ENCODE measurements at regions not wholly inside any gene's neighbourhood (a gene's known extent, or its start where the extent isn't known, plus 50 kb on each side); places are given as distances from the start of the nearest gene placed in this dataset.
"Not testable (repeated sequence)": the region's sequence is repeated elsewhere in the genome, so short reads cannot be mapped to it uniquely, and the experiment has no call there.

DNA sequence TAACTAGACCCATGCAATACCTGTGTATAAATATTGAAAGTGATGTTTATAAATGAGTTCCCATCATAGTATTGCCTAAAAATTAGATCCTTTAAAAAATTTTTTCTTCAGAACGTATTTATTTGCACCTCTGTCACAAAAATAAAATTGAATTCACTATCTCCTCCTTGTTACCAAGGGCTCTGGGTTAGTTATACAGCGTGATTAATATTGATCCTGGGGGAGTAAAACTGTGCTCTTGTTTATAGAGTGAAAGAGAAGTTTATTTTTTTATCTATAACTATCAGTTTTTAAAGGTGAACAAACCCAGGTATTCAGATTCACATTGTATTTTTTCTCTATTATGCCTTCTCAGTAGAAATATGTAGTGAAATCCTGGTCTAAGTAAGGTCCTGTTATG lies 458.5 kb downstream of the CPS1 start:
- H3K27ac ChIP-seq (ENCODE audit: low read depth, low read length), result no peak overlapping the region
- H3K4me3 ChIP-seq (ENCODE audit: low read depth, low read length), result no peak overlapping the region
- TF ChIP-seq, protein P1, sequence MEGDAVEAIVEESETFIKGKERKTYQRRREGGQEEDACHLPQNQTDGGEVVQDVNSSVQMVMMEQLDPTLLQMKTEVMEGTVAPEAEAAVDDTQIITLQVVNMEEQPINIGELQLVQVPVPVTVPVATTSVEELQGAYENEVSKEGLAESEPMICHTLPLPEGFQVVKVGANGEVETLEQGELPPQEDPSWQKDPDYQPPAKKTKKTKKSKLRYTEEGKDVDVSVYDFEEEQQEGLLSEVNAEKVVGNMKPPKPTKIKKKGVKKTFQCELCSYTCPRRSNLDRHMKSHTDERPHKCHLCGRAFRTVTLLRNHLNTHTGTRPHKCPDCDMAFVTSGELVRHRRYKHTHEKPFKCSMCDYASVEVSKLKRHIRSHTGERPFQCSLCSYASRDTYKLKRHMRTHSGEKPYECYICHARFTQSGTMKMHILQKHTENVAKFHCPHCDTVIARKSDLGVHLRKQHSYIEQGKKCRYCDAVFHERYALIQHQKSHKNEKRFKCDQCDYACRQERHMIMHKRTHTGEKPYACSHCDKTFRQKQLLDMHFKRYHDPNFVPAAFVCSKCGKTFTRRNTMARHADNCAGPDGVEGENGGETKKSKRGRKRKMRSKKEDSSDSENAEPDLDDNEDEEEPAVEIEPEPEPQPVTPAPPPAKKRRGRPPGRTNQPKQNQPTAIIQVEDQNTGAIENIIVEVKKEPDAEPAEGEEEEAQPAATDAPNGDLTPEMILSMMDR (IDR thresholded peaks at IDR 0.05; ENCODE audit: low read depth, low read length), result no peak
- no peak for DNase-seq (ENCODE audit: low read depth, low spot score)
- H3K9me3 ChIP-seq (ENCODE audit: control insufficient read depth, insufficient read depth, low read length), result no peaks in the 10 kb centered on the region
- no peaks in the 10 kb centered on the region for H3K27me3 ChIP-seq (ENCODE audit: control insufficient read depth, insufficient read depth, low read length)
- POLR2A ChIA-PET, result no interaction called here
- CTCF ChIA-PET, result no interaction called here

DNA sequence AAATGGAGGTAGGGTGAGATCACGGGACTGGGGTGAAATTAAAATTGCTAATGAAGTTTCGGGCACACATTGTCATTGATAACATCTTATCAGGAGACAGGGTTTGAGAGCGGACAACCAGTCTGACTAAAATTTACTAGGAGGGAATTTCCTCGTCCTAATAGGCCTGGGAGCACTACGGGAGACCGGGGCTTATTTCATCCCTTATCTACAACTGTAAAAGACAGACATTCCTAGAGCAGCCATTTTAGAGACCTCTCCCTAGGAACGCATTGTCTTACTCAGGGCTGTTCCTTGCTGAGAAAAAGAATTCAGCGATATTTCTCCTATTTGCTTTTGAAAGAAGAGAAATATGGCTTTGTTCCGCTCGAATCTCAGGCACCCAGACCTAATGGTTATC lies 468.7 kb downstream of the CPS1 start:
- H3K4me3 ChIP-seq (ENCODE audit: low read depth, low read length); POLR2A ChIA-PET; H3K27ac ChIP-seq (ENCODE audit: low read depth, low read length); H3K27me3 ChIP-seq (ENCODE audit: control insufficient read depth, insufficient read depth, low read length); DNase-seq (ENCODE audit: low read depth, low spot score); CTCF ChIA-PET: not testable (repeated sequence)
- H3K9me3 ChIP-seq (ENCODE audit: control insufficient read depth, insufficient read depth, low read length), result peaks cover 17% of the 10 kb centered on the region; the same call in 1 of the 2 replicates

DNA sequence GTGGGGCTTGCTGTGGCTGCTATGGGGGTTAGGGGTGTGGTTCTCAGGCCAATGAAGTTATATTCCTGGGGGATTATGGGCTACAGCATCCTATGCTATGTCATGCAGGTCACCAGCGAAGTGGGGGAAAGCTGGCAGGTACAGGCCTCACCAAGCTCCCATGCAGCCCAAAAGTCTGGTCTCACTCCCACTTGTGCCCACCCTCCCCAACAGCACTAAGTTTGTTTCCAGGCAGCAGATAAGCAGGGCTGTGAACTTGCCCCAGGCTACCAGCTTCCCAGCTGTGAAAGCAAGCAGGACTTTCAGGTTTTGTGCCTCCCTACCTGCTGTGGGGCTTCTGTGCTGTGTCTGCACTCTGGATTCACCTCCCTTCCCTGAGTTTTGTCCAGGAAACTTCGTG lies 469.7 kb downstream of the CPS1 start:
- TF ChIP-seq, protein P1 (IDR thresholded peaks at IDR 0.05; ENCODE audit: low read depth, low read length), result no peak
- Histone ChIP-seq H3K27me3 (ENCODE audit: control insufficient read depth, insufficient read depth, low read length) (no peaks in the 10 kb centered on the region), H3K4me3 (ENCODE audit: low read depth, low read length) (no peak overlapping the region), H3K27ac (ENCODE audit: low read depth, low read length) (no peak overlapping the region), H3K9me3 (ENCODE audit: control insufficient read depth, insufficient read depth, low read length) (peaks cover 17% of the 10 kb centered on the region; the same call in 1 of the 2 replicates)
- no peak for DNase-seq (ENCODE audit: low read depth, low spot score)
- ChIA-PET CTCF (no interaction called here), POLR2A (no interaction called here)

DNA sequence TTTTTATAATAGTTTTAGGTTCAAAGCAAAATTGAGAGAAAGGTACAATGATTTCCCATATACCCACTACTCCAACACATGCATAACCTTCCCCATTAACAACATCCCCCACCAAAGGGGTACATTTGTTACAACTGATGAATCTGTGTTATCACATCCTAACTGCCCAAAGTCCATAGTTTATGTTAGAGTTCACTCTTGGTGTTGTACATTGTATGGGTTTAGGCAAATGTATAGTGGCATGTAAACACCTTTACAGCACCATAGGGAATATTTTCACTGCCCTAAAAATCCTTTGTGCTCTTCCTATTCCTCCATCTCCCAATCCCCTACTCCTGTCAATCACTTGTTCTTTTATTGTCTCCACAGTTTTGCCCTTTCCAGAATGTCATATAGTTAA lies 471.6 kb downstream of the CPS1 start:
- Histone ChIP-seq H3K27ac (ENCODE audit: low read depth, low read length) (no peak overlapping the region), H3K4me3 (ENCODE audit: low read depth, low read length) (no peak overlapping the region), H3K27me3 (ENCODE audit: control insufficient read depth, insufficient read depth, low read length) (no peaks in the 10 kb centered on the region), H3K9me3 (ENCODE audit: control insufficient read depth, insufficient read depth, low read length) (peaks cover 17% of the 10 kb centered on the region; the same call in 1 of the 2 replicates)
- ChIA-PET POLR2A (no interaction called here), CTCF (no interaction called here)
- TF ChIP-seq, protein P1 (IDR thresholded peaks at IDR 0.05; ENCODE audit: low read depth, low read length), result no peak
- DNase-seq (ENCODE audit: low read depth, low spot score), result no peak

DNA sequence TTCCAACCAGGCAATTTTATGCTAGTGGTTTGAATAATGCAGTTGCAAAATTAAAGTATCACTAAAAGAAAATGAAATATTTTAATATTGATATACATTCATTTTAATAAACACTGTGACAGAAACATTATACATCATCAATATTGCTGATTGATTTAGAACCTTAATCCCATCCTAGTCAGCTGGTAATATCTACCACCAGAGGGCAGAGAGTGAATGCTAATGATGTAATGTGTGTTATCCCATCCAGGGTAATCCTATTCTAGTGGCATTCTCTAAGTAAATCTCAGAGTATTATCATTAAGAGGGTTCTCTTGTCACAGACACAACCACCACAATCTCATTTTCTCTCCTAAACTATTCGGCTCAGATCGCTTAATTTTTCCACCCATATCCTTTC lies 477.4 kb downstream of the CPS1 start:
- TF ChIP-seq, protein P1 (IDR thresholded peaks at IDR 0.05; ENCODE audit: low read depth, low read length), result 0 out of 2 replicates have a peak, but pooled peaks have one; percentile 21
- Histone ChIP-seq H3K9me3 (ENCODE audit: control insufficient read depth, insufficient read depth, low read length) (no peaks in the 10 kb centered on the region), H3K27ac (ENCODE audit: low read depth, low read length) (no peak overlapping the region), H3K27me3 (ENCODE audit: control insufficient read depth, insufficient read depth, low read length) (no peaks in the 10 kb centered on the region), H3K4me3 (ENCODE audit: low read depth, low read length) (no peak overlapping the region)
- POLR2A ChIA-PET, result no interaction called here
- no peak for DNase-seq (ENCODE audit: low read depth, low spot score)
- CTCF ChIA-PET, result no interaction called here

Data from AG04450 (cell line).